ENCODE measurements at regions not wholly inside any gene's neighbourhood (a gene's known extent, or its start where the extent isn't known, plus 50 kb on each side); places are given as distances from the start of the nearest gene placed in this dataset.

DNA sequence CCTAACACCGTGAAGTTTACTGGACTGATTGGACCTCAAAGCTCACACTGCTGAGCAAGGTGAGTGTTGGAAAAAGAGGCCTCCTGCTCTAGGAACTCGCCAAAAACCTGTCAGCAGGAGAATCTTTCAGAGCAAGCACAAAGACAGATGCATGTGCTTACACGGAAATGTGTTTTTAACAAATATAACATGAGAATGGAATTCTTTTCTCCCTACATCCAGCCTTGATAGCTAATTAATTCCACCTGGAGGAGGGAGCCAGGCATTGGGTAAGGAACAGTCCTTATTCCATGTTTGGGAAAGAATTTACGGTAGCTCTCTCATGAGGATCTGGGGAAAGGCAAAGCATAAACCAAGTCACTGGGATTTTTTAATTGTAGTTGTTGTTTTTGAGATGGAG lies 98.8 kb downstream of the KLF4 start:
- TF ChIP-seq, protein P1, sequence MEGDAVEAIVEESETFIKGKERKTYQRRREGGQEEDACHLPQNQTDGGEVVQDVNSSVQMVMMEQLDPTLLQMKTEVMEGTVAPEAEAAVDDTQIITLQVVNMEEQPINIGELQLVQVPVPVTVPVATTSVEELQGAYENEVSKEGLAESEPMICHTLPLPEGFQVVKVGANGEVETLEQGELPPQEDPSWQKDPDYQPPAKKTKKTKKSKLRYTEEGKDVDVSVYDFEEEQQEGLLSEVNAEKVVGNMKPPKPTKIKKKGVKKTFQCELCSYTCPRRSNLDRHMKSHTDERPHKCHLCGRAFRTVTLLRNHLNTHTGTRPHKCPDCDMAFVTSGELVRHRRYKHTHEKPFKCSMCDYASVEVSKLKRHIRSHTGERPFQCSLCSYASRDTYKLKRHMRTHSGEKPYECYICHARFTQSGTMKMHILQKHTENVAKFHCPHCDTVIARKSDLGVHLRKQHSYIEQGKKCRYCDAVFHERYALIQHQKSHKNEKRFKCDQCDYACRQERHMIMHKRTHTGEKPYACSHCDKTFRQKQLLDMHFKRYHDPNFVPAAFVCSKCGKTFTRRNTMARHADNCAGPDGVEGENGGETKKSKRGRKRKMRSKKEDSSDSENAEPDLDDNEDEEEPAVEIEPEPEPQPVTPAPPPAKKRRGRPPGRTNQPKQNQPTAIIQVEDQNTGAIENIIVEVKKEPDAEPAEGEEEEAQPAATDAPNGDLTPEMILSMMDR (IDR thresholded peaks at IDR 0.05) = no peak

DNA sequence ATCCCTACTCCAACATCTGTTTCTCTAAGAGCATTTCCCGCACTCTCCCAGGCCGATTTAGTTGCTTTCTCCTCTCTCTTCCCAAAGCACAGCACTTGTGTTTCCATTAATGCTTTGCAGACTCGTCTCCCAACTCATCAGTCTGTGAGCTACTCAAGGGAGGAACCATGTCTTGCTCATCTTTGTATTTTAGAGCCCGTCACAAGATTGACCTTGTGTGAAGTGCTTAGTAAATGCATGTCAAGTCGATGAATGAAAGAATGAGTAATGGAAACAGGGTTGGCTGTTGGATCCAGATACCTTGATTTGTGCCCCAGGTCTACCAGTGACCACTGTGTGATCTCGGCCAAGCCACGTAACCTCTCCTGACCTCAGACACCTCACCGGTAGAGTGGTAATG lies 99.3 kb downstream of the KLF4 start:
- TF ChIP-seq, protein P1 (IDR thresholded peaks at IDR 0.05) = no peak

DNA sequence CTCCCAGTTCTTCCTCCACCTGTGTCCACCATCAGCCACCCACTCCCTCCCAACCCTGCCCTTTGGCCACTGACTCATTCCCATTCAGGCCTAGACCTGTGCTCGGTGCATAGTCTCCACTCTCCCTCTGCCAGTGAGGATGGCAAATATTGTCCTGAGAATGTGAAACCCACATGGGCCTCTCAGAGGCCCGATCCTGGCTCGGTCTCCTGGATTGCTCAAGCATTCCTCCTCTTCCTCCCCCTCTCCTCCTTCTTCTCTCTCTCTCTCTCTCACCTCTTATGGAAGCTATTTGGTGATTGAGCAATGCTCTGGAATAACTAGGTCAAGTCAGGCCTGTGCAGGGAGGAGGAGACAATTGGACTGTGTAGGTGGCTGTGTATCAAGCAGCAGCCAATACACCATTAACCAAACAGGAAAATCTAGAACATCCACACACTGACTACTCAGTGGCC lies 99.9 kb downstream of the KLF4 start:
- TF ChIP-seq, protein P1 (IDR thresholded peaks at IDR 0.05) = no peak

DNA sequence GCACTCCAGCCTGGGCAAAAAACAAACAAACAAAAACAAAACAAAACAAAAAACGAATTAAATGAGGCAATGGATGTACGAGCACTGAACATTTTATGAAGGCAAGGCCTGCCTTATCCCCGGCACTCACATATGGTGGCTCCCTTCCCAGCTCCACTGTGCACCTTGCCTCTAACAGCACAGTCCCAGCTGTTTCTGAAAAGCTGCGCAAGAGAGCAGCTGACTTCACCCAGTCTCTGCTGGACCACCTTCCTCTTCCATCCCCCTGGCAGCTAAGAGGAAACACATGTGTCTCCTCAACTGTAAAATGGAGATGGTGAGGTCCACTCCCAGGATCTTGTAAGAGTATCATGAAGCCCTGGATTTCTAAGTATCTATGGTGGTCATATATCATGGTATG lies 100.7 kb downstream of the KLF4 start:
- TF ChIP-seq, protein P1 (IDR thresholded peaks at IDR 0.05) = no peak

DNA sequence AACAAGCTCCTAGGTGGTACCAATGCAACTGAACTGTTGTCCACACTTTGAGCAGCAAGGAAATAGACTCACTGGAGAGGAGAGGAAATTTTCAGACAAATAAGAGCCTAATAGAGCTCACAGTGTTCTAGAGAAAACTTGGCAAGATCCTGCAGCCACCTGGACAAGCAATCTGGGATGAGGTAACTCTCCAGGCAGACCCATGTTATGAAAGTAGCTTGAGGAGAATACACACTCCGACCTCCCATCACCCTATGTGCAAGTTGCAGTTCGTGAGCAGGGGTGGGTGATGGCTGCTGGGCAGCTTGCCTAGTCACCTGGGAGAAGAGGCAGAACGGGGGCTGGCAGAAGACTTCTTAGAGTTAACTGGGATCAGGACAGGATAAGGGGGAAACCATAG lies 102.2 kb downstream of the KLF4 start:
- TF ChIP-seq, protein P1 (IDR thresholded peaks at IDR 0.05) = no peak

DNA sequence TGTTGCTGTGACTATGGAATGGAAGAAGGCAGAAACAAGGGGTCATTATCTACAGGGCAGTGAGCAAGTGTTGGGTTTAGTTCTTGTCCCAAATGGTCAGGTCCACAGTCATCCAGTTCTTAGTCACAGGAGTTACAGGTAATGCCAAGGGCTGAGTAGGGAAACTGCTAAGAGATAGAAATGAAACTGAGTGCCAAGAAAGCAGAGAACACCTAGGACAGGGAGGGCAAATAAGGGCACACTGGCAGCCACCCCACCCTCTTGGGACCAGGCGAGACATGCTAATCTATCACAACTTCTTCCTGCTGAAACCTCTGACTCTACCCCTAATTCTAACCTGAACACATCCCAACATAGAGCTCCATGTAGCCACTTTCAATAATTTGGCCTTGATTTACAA lies 103.2 kb downstream of the KLF4 start:
- TF ChIP-seq, protein P1 (IDR thresholded peaks at IDR 0.05) = no peak
